ENCODE measurements at regions not wholly inside any gene's neighbourhood (a gene's known extent, or its start where the extent isn't known, plus 50 kb on each side); places are given as distances from the start of the nearest gene placed in this dataset.

DNA sequence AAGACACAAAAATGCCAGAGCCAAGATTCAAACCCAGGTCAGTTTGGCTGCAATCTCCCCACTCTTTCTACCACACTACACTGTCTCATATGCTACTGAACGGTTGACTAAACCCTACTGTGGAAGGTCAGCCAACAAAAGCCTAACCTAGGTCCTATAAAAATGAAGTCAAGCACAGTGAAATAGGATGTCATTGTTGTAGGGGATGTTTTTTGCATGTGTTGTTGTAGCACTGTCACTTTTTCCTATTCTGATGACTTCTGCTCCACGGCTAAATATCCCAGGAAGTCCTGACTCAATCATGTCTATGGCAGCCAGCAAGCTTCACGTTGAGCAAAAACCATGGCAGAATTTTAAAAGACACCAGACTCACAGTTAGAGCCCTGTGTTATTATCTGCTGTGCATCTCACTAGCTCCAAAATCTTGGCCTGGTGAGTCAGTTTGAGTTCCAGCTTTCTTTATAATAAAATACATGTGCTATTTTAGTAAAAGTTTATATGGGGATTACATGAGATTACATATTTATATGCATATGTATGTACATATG lies 322.1 kb upstream of the NT5E start:
- no peak for DNase-seq (ENCODE audit: low spot score)

DNA sequence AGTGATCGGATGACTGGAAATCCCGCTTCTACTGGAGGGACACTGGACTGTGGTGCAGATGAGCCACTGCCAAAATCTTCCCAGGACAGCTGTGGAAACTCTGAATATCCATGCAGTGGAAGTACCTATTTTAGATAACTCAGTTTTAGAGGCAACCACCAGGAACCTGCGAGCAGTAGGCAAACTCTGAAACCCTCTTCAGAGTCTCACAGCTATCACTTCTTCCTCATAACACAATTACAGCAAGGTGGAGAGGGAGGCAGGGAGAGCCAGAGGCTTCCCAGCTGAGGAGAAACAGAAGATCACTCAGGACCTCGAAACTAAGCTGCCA lies 322.8 kb upstream of the NT5E start:
- no peak for DNase-seq (ENCODE audit: low spot score)

DNA sequence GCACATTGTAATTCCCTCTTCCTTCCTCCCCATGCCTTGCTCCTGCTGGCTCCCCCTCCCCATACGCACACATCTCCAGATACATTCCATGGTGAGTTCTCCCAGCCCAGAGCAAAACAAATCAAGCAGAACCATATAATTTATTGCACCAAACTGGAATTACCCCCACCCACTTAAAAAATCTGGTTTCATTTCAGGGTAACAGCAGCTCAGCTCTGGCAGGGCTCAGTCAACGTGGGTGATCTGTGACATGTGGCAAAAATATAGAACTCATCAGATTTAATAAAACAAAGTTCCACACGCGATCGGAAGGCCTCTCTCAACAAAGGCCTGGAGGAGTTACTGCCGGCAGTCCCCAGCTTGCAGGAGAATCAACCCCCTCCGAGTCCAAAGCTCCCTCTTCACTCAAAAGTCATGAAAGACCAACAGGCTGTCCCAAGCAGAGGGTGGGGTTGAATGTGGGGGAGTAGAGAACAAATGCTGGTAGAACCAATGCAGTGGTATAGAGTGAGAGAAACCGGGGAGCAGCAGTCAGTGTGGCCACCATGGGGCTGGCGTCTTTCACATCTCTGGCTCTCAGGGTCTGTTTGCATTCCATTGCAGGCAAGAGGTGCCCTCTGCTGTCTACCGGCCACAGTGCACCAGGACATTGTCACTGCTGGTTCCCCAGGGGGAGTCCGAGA lies 323.3 kb upstream of the NT5E start:
- peak; percentile 13 for DNase-seq (ENCODE audit: low spot score)

DNA sequence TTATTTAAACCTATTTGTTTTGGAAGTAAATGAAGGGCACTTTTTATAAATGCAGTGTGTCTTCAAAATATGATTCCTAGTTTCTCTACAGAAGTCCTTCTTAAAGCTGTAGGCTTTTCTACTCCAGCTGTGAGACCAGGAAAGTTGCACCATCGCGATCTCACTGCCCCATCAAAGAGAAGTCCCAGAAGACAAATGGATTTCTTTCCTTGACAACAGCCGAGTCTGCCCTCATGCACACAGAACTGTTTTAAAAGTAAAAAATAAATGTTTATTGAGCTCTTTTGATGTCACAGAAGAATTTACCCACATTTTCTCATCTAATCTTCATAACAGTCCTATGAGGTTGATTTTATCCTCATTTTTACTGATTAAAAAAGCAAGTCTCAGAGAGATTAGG lies 324.4 kb upstream of the NT5E start:
- no peak for DNase-seq (ENCODE audit: low spot score)

DNA sequence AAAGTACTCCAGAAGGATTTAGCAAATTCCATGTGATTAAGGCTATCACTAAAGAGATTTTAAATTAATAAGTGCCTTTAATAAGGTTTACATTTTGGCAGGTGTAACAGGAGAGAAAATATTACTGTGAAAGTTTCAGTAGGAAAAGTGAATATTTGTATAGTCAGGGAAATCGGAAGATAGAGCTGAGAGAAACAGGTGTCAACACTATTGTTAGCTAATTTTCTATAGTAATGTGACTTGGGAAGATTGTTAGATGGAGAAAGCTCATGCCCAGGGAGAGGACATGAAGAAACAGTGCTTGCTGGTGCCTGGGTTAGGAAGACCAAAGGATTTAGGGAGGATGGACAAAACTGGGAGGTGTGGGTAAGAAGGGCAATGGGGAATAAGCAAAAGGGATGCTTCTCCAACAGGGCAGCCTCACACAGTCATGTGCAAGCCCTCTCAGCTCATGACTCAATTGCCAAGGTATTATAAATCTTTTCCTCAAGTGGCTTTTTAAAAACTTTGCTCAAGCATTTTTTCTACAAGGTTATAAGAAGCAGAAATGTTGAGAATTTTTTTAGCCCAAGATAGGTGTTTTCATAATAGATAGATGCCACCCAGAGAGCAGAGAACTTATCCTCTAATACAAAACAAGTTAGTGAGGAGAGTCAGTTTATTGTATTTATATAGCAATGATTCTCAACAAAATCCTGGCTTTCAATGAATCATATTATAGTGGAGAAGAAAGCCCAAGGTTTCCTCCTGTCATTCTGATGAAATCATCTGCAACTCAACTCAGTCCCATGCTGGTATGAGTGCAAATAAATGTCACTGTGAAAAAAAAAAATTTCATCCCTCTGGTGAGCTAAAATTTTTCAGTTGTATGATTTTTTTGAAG lies 325.2 kb upstream of the NT5E start:
- no peak for DNase-seq (ENCODE audit: low spot score)

DNA sequence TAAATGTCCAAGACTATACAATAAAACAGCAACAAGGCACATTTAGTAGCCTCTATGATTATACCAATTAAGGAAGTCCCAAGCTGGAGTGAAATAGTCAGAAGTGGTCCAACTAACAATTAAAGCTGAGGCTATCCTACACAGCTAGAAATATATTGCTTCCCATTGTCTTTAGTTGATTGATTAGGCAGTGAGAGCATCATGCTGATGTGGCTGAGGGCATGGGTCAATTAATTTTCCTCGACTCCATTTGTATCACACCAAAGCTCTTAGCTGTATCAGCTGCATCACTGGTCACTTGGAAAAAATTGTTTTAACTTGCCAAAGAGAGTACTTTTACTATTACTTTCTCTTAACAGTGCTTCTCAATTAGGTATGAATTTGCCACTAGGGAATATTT lies 328.7 kb upstream of the NT5E start:
- no peak for DNase-seq (ENCODE audit: low spot score)

DNA sequence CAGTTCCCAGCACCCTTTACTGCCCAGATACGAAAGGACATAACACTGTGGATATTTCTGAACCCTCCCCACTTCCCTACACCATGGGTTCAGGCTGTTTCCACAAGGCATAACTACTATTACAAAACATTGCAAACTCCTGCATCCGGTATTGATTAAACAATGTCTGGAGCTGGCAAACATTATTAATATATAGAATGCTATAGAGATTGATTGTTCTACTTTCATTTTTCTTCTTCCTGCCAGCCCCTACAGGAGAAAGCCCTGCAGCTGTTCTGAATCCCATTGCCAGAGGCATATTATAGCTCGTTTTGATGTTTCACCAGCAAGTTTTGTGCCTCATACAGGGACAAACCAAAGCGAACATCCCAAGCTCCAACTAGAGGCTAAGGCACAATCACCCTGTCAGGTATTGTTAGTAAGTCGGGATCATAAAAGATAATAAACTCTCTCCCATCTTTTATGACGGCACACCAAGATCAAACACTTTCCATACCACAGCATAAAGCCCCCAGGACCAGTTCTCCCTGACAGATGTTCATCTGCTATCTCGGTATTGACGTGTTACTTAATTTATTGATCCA lies 331.1 kb upstream of the NT5E start:
- no peak for DNase-seq (ENCODE audit: low spot score)

DNA sequence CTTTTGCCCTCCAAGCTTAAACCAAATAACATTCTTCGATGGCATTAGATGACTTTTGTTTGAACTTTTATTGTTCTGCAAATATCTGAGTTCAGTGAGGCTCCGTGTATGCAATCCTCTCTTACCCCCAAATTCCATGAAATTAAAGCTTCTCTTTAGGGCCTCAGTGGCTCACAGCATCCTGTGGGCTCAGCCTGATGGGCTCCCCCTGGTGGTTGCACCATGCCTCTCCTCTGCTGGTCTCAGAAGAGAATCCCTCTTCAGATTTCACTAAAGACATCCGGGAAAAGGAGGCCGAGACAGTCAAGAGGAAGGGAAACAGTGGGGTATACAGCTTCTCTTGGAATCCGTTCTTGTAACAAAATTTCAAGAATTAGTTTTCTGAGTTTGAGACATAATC lies 331.6 kb upstream of the NT5E start:
- DNase-seq (ENCODE audit: low spot score): no peak

DNA sequence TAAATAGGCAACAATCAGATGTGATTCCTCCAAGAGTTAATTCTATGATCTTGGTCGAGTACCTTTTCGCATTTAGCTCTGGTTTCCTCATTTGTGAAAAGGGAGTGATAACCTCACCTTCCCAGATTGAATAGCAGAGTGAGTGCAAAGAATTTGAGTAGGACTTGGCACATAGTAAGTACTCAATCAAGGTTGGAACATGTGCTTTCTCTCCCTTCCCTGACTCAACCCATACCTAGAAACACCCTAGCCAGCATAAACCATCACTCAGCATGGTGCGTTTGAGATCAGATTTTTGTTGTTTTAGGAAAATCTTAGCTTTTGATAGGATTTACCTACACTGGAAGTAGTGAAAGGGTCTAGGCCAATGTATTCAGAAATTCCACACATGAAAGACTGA lies 333.4 kb upstream of the NT5E start:
- DNase-seq (ENCODE audit: low spot score): no peak

DNA sequence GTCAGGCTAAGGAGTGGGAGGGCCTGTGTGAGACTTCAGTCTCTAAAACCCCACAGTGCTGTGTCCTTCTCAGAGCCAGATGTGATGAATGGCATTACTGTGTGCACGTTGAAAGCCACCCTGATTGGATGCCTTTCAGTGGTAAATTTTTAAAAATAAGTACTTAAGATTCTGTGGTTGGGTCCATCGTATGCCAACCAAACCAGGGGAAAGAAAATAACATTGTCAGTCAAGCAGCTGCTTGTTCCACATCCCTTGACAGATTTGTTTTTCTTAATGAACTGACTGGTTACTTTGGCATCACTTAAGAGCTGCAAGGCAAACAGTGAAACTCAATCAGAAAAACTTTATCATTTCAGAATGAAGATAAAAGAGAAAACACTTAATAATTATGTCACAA lies 334.0 kb upstream of the NT5E start:
- no peak for DNase-seq (ENCODE audit: low spot score)

DNA sequence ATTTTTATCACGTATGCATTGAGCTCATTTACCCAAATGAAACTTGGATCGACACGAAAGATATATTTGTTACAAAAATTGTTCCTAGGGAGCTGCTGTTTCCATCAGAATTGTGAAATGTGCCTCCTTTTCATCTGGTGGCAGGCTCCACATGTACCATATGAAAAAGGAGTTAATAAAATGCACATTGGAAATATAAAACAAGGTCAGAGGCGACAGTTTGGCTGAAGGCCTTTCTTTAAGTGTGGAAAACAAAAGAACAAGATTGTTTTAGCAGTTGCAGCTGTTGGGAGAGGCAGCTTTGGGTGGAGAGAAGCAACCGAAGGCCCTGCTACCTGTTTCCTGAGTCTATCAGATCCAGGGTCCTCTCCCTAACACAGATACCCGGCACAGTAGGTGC lies 334.5 kb upstream of the NT5E start:
- no peak for DNase-seq (ENCODE audit: low spot score)

DNA sequence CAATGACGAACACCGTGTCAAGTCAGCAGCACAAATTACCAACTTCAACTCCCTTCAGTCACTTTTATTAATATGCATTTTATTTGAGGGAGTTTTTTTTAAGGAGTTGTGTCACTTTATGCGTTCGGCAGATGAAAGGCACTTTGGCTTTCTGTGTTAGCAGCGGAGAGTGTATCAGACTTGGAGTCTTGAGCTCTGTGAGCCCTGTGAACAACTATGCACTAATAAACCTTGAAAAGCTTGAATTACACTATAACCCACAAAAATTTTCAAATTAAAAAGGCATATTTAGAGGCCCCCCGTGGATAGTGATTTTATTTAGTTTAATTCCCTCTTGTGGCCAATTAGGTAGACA lies 335.3 kb upstream of the NT5E start:
- DNase-seq (ENCODE audit: low spot score): no peak

DNA sequence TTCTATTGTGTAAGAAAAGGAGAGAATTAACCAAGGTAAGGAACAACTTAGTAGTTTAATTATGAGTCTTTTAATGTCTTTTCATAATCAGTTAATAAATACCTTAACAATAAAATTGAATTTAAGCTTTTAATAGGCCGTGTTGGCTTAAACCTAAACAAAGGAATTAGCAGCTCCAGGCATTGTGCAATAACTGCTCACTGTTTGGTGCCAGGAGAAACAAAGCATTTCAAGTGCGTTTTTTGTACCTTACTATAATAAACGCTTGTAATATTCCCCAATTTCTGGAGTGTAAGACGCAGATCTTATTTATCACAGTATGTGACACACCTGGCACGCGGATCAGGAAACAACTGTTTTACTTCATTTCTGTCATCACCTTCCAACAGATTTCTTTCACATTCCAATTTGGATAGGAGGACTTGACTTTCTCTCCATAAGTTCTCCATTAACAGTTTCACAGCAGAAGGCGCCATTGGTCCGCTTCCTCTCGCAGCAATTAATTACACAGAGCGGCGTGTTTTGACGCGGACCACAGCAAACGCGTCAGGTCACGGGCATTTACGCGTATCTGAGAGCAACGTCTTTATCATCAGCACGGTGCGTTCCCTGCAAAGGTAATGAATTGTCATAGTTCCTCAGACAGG lies 335.8 kb upstream of the NT5E start:
- no peak for DNase-seq (ENCODE audit: low spot score)

DNA sequence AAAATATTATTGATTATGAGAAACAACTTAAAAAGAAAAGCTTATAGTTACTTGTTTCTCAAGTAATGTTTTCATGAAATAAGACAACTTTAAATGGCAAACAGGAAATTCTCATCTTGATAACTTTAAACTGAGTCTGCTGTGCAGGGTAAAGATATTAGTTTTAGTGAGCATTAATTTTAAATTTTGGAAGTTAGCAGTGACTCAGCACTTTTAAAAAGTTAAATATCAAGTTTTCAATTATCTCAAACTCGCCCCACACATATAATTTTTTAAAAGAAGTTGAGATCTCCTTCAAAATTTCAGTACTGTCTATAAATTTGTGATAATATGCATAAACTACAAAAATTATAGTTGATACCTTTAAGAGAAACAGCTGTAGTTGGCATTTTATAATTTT lies 337.3 kb upstream of the NT5E start:
- no peak for DNase-seq (ENCODE audit: low spot score)

DNA sequence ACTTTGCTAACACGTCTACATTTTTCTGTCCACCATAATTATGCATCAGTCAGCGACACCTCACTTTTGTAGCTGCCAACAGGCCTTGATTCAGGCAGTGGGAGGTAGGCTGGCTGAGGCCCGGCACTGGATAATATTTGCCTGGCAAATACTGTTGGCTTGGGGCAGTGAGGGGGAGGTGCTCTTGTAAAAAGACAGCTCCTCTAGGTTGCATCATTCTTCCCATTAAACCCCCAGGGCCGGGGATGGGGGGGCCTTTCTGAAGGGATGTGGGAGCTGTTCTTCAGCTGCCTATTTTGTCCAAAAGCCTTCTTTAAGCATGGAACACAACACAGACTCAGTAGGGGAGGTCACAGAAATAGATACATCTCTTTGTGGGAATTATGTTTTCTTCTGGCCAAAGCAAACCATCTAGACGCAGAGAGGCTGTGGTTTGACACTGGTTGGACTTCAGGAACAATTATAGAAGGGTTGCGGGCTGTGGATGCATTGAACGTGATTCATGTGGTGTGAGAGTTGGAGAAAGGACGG lies 338.3 kb upstream of the NT5E start:
- no peak for DNase-seq (ENCODE audit: low spot score)

DNA sequence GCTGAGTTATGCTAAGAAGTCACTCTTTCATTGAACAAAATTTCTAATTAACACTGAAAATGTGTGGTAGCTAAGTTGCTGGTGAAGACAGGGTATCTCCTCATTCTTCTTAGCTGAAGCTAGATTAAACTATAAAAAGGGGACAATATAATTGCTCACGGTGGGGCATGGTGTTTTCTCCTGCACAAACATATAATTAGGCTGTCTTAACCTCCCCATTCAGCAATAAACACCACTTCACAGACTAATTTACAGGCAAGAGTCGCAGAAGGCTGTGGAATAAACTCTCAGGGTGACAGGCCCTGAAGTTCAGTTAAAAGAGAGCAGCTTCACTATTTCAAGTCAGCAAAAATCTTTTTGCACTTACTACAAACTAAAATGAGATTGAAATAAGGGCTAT lies 338.9 kb upstream of the NT5E start:
- DNase-seq (ENCODE audit: low spot score): no peak

DNA sequence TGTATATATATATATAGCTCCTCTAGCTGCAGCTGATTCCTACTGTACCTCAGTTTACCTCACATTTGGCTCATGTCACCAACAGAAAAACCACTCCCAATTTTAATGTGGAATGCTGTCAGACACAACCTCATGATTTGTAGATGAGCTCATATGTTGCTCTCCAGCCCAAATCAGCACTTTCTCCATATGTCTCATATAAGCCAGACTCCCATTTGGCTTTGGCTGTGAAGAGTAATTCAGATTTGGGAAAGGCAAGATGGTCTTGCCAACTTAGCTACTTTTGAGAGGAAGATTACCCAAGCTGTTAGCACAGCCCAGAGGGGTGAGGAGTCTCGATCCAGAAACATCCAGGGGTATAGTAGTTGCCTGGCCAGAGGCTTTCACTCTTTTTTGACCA lies 342.2 kb upstream of the NT5E start:
- no peak for DNase-seq (ENCODE audit: low spot score)

DNA sequence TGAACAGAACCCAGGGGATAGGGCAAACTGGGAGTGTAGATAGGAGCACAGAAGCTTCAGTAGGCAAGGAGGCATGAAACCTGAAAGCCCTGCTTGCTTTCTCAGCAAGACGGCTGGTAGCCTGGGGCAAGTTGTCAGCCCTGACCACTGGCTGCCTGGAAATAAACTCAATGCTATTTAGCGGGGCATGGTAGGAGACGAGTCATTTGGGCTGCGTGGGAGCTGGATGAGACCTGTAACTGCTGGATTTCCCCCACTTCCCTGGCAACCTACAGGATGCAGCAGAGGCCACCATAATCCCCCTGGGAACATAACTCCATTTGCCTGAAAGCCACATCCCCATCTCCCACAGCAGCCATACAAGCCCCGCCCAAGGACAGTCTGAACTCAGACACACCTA lies 332.6 kb upstream of the TBX18 start:
- DNase-seq (ENCODE audit: low spot score): no peak

DNA sequence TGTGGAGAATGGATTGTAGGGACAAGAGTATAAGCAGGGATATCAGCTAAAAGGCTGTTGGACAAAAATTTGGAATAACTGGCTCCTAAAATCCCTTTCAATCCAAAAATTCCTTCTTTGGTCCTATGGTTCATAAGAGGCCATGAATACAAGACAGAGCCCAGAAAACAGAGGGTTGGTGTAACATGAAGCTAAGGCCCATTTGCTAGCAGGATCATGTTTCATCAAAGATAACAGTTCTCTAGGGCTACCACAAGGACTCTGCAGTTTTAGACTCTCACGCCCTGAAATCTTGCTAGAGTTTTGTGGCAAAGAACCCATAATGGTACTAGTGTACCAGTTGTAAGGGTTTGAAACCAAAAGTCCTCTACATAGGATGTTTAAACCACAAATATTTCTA lies 327.8 kb upstream of the TBX18 start:
- DNase-seq (ENCODE audit: low spot score): no peak

DNA sequence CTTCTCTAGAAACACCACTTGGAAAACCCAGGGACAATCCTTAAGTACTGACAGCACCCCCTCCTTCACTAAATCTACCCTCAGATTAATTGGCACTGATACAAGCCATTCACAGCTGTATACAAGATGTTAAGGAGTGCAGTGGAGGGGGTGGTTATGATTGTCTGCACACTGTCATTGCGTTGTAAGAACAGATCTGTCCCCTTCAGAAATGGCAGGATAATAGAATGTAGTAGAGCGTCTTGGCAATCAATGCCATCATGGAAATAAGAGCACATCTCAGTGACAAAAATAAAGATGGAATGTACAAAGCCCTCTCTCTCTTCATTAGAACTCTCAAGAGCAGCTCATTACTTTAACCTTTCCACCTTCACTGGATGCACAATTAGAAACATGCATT lies 324.9 kb upstream of the TBX18 start:
- no peak for DNase-seq (ENCODE audit: low spot score)

DNA sequence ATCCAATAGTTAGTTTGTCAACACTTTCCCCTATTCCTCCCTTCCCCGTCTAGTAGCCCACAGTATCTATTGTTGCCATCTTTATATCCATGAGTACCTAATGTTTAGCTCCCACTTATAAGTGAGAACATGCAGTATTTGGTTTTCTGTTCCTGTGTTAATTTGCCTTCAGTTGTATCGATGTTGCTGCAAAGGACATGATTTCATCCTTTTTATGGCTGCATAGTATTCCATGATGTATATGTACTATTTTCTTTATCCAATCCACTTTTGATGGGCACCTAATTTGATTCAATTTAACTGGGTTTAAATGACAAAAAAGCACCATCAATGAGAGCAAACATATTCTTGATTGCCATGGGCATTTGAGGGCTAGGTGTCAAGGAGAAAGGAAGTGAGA lies 321.5 kb upstream of the TBX18 start:
- no peak for DNase-seq (ENCODE audit: low spot score)

DNA sequence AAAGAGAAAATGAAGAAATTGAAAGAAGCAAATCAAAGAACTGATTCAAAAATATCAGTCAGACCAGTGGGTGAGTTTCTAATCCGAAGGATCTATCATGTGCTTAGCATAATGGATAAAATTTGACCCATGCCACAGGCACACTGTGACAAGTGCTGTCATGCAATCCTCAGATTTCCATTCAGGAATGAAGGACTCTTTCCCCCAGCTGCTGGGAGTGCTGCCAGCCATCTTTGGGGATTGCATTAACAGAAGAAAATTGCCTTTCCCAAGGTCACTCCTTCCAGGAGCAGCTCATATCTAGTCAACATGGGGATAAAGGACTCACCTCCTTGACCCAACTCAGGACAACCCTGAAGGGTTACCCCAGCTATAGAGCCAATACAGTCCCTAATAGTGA lies 316.7 kb upstream of the TBX18 start:
- no peak for DNase-seq (ENCODE audit: low spot score)

DNA sequence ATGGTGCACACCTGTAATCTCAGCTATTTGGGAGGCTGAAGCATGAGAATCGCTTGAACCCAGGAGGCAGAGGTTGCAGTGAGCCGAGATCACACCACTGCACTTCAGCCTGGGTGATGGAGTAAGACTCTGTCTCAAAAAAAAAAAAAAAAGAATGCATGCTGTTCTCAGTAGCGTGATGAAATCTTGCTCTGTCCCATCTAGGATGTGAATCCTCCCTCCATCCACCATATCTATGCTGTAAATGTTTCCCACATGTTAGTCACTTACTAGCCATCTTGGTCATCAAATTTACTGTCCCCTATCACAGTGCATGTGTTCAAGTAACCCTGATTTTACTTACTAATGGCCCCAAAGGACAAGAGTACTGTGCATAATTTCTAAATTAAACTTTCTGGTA lies 315.4 kb upstream of the TBX18 start:
- no peak for DNase-seq (ENCODE audit: low spot score)
